ENCODE measurements at regions not wholly inside any gene's neighbourhood (a gene's known extent, or its start where the extent isn't known, plus 50 kb on each side); places are given as distances from the start of the nearest gene placed in this dataset.
"Not testable (repeated sequence)": the region's sequence is repeated elsewhere in the genome, so short reads cannot be mapped to it uniquely, and the experiment has no call there.

DNA sequence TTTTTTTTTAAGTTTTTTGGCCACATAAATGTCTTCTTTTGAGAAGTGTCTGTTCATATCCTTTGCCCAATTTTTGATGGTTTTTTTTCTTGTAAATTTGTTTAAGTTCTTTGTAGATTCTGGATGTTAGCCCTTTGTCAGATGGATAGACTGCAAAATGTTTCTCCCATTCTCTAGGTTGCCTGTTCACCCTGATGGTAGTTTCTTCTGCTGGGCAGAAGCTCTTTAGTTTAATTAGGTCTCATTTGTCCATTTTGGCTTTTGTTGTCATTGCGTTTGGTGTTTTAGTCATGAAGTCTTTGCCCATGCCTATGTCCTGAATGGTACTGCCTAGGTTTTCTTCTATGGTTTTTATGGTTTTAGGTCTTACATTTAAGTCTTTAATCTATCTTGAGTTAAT is 320.9 kb upstream of the SETBP1 start:
- TF ChIP-seq, protein P1, sequence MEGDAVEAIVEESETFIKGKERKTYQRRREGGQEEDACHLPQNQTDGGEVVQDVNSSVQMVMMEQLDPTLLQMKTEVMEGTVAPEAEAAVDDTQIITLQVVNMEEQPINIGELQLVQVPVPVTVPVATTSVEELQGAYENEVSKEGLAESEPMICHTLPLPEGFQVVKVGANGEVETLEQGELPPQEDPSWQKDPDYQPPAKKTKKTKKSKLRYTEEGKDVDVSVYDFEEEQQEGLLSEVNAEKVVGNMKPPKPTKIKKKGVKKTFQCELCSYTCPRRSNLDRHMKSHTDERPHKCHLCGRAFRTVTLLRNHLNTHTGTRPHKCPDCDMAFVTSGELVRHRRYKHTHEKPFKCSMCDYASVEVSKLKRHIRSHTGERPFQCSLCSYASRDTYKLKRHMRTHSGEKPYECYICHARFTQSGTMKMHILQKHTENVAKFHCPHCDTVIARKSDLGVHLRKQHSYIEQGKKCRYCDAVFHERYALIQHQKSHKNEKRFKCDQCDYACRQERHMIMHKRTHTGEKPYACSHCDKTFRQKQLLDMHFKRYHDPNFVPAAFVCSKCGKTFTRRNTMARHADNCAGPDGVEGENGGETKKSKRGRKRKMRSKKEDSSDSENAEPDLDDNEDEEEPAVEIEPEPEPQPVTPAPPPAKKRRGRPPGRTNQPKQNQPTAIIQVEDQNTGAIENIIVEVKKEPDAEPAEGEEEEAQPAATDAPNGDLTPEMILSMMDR (optimal IDR thresholded peaks at IDR 0.05 in 1 of 3, IDR thresholded peaks at IDR 0.05 in 1 of 3, conservative IDR thresholded peaks at IDR 0.05 in 1 of 3; ENCODE audit: extremely low read depth in 1 of 3, insufficient read depth in 2 of 3, low read length in 3 of 3): not testable (repeated sequence)
- not testable (repeated sequence) for TF ChIP-seq EZH2 (IDR thresholded peaks at IDR 0.05; ENCODE audit: low read length)

Data from keratinocyte (primary cell).